ENCODE measurements at regions not wholly inside any gene's neighbourhood (a gene's known extent, or its start where the extent isn't known, plus 50 kb on each side); places are given as distances from the start of the nearest gene placed in this dataset.

DNA sequence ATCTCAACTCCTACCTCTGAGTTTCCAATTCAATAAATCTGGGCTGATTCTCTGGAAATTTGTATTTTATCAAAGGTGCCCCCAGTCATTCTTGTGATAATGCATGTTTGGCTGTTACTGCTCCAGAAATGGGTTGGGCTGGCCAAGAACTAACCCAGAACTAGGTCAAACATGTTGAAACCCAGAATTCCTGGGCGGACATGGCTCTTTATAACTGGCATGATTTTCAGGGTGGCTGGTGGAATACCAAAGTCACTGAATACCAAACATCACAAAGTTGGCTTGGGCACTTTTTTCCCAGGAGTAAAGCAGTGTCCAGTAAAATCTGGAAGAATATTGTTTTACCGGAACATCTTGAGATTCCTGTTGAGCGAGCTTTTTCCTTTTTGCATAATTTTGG lies 89.4 kb upstream of the S1PR1 start:
- TF ChIP-seq, protein P1, sequence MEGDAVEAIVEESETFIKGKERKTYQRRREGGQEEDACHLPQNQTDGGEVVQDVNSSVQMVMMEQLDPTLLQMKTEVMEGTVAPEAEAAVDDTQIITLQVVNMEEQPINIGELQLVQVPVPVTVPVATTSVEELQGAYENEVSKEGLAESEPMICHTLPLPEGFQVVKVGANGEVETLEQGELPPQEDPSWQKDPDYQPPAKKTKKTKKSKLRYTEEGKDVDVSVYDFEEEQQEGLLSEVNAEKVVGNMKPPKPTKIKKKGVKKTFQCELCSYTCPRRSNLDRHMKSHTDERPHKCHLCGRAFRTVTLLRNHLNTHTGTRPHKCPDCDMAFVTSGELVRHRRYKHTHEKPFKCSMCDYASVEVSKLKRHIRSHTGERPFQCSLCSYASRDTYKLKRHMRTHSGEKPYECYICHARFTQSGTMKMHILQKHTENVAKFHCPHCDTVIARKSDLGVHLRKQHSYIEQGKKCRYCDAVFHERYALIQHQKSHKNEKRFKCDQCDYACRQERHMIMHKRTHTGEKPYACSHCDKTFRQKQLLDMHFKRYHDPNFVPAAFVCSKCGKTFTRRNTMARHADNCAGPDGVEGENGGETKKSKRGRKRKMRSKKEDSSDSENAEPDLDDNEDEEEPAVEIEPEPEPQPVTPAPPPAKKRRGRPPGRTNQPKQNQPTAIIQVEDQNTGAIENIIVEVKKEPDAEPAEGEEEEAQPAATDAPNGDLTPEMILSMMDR (IDR thresholded peaks at IDR 0.05; ENCODE audit: low read depth, low read length), result no peak
- no peak for TF ChIP-seq EZH2phosphoT487 (IDR thresholded peaks at IDR 0.05; ENCODE audit: low read depth)
